ENCODE measurements at regions not wholly inside any gene's neighbourhood (a gene's known extent, or its start where the extent isn't known, plus 50 kb on each side); places are given as distances from the start of the nearest gene placed in this dataset.
A peak's percentile ranks its signal among the peaks of the same experiment; 100 is the strongest.

DNA sequence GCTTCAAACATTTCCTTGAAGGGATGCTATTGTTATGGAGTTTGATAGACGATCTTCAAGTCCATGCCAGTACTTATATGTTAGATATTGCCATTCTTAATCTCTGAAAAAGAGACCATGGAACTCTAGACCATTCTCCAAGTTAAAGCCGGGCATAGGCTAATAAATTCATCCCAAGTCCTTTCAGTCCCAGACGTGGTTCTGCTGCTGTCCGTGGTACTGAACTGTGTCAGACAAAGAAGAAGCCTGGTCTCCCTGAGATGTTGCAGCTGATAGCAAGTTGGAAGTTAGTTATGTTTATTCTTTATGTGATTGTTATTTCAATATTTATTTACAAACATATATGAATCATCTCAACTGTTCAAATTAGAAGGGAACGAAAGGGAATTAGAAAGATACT, 158.7 kb downstream of the NMUR2 start:
- no peak overlapping the region for H3K4me3 ChIP-seq
- H3K4me1 ChIP-seq (ENCODE audit: low read depth), result no peaks in the 10 kb centered on the region
- H3K36me3 ChIP-seq, result no peaks in the 10 kb centered on the region
- no peaks in the 10 kb centered on the region for H3K9me3 ChIP-seq (ENCODE audit: low read depth)
- no peaks in the 10 kb centered on the region for H3K27me3 ChIP-seq
- TF ChIP-seq, protein P1, sequence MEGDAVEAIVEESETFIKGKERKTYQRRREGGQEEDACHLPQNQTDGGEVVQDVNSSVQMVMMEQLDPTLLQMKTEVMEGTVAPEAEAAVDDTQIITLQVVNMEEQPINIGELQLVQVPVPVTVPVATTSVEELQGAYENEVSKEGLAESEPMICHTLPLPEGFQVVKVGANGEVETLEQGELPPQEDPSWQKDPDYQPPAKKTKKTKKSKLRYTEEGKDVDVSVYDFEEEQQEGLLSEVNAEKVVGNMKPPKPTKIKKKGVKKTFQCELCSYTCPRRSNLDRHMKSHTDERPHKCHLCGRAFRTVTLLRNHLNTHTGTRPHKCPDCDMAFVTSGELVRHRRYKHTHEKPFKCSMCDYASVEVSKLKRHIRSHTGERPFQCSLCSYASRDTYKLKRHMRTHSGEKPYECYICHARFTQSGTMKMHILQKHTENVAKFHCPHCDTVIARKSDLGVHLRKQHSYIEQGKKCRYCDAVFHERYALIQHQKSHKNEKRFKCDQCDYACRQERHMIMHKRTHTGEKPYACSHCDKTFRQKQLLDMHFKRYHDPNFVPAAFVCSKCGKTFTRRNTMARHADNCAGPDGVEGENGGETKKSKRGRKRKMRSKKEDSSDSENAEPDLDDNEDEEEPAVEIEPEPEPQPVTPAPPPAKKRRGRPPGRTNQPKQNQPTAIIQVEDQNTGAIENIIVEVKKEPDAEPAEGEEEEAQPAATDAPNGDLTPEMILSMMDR (IDR thresholded peaks at IDR 0.05; ENCODE audit: low read depth, low read length), result no peak
- peak; percentile 11 to 87 for DNase-seq (ENCODE audit: low read depth in 1 of 2, low spot score in 1 of 2)
- no peak overlapping the region for H3K27ac ChIP-seq

GRCh38 chr5:152237531-152237930, 167.5 kb downstream of the NMUR2 start:
- H3K9me3 ChIP-seq (ENCODE audit: low read depth), result no peaks in the 10 kb centered on the region
- H3K4me3 ChIP-seq, result no peak overlapping the region
- H3K27me3 ChIP-seq, result no peaks in the 10 kb centered on the region
- TF ChIP-seq, protein P1 (IDR thresholded peaks at IDR 0.05; ENCODE audit: low read depth, low read length), result no peak
- no peaks in the 10 kb centered on the region for H3K36me3 ChIP-seq
- no peak overlapping the region for H3K27ac ChIP-seq
- no peaks in the 10 kb centered on the region for H3K4me1 ChIP-seq (ENCODE audit: low read depth)
- DNase-seq (ENCODE audit: low read depth in 1 of 2, low spot score in 1 of 2), result no peak

GRCh38 chr5:152226191-152226590, 178.9 kb downstream of the NMUR2 start:
- no peaks in the 10 kb centered on the region for H3K27me3 ChIP-seq
- TF ChIP-seq, protein P1 (IDR thresholded peaks at IDR 0.05; ENCODE audit: low read depth, low read length), result no peak
- no peaks in the 10 kb centered on the region for H3K9me3 ChIP-seq (ENCODE audit: low read depth)
- H3K27ac ChIP-seq, result no peak overlapping the region
- no peaks in the 10 kb centered on the region for H3K4me1 ChIP-seq (ENCODE audit: low read depth)
- H3K36me3 ChIP-seq, result no peaks in the 10 kb centered on the region
- no peak overlapping the region for H3K4me3 ChIP-seq
- no peak for DNase-seq (ENCODE audit: low read depth in 1 of 2, low spot score in 1 of 2)

DNA sequence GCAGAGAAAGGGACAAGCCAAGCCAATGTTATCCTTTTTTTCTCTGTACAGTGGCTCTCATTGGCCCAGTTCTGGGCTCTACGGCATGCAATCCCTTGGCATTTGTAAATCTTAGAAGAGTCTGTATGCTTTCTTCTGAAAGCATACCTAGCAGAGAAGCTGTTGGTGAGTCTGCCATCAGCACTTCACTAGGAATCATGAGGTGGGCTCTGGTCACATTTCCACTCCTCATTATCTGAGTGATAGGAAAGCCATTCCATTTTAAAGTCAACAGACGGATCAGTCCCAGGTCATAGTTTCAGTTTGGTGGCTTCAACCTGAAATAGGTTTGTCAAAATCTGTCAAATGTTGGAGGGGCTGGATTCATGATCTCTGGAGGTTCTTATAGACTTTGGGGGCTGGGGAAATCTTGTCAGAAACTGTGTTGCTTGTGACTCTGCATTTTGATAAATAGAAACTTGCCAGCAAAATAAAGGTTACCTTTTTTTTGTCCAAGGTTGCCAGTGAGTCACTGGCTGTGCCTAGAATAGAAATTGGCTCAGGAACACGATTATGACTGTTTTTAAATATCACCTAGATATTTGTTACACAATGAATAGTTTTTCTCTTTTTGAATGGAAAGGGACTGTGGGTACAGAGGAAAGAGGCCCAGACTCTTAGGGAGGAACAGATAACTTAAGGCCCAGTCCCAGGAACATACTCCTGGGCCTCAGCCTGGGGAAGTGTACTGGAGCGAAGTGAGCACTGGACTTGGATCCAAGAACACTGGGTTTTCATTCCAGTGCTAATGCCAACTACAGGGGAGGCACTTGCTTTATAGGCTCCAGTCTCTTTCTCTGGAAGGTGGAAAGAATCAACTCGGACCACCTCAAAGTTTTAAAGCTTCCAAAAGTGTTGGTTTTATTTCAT, 183.1 kb downstream of the NMUR2 start:
- Histone ChIP-seq H3K4me1 (ENCODE audit: low read depth) (no peaks in the 10 kb centered on the region), H3K27me3 (no peaks in the 10 kb centered on the region), H3K36me3 (no peaks in the 10 kb centered on the region), H3K4me3 (no peak overlapping the region), H3K27ac (no peak overlapping the region), H3K9me3 (ENCODE audit: low read depth) (no peaks in the 10 kb centered on the region)
- no peak for DNase-seq (ENCODE audit: low read depth in 1 of 2, low spot score in 1 of 2)
- TF ChIP-seq, protein P1 (IDR thresholded peaks at IDR 0.05; ENCODE audit: low read depth, low read length), result no peak

DNA sequence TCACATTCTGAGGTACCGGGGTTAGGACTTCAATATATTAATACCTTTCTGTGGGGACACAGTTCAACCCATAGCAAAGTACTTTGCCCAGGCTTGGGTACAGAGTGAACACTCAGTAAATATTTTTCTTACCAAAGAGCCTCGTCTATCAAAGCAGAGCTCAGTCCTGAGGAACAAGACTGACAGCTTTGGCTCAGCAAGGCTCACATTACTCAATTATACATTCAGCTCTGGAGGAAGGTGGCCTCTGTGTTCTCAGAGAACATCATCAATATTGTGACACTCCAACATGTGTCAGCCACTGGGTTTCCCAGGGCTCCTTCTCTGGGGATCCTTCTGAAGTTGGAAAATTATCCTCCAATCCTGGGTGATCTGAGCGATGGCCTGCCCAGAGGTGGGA, 186.4 kb downstream of the NMUR2 start:
- TF ChIP-seq, protein P1 (IDR thresholded peaks at IDR 0.05; ENCODE audit: low read depth, low read length), result no peak
- H3K36me3 ChIP-seq, result no peaks in the 10 kb centered on the region
- H3K4me3 ChIP-seq, result no peak overlapping the region
- no peaks in the 10 kb centered on the region for H3K27me3 ChIP-seq
- no peaks in the 10 kb centered on the region for H3K9me3 ChIP-seq (ENCODE audit: low read depth)
- H3K4me1 ChIP-seq (ENCODE audit: low read depth), result no peaks in the 10 kb centered on the region
- DNase-seq (ENCODE audit: low read depth in 1 of 2, low spot score in 1 of 2), result no peak
- no peak overlapping the region for H3K27ac ChIP-seq

All from cardiac muscle cell (in vitro differentiated cells and primary cell).